NCI-H2029 treated with DMSO at 0.1 percent for 48 hours (cell line): ENCODE measurements at regions not wholly inside any gene's neighbourhood (a gene's known extent, or its start where the extent isn't known, plus 50 kb on each side); places are given as distances from the start of the nearest gene placed in this dataset.

ENCODE experiments used
- DNase-seq: peaks from one replicate; lab custom pipeline; 2025; lab: John Stamatoyannopoulos, UW

DNA sequence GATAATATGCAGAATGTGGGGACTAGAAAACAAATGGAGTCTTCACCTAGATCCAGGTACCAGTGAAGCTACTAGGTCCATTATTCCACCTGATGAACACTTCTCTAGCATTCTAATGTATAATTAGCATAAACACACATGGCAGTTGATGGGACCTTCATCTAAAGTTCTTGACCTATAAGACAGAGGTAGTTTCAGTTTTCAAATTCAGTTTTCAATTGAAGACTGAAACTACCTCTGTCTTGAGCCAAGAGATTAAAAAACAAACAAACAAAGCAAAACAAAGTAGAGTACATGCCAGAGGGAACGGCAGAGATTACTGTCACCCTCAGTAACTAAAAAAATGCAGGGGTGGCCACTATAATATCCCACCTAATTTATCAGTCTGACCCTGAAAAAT is 199.9 kb upstream of the NEIL3 start:
- DNase-seq: no peak

- DNase-seq: no peak
Measured at GRCh38 chr4:177116161-177116560, 193.5 kb upstream of the NEIL3 start.

DNA sequence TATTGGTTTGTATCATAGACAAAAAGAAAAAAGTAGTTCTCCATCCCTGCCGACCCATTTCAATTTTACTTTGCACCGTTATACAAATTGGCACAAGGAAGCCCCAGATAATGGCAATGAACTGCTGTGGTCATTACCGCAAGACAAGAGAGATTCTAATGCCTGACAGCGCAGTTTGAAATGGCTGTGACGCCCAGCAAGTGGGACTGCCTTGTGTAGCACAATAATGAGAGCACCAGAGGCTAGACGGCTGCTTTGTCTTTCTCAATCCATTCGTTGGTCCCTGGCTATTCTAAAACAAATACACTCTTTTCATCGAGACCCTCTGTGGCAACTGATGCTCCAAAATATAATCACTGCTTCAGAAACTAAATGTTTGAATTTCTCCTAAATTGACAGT is 192.4 kb upstream of the NEIL3 start:
- DNase-seq: no peak

GRCh38 chr4:177118596-177118995 is 191.1 kb upstream of the NEIL3 start:
- DNase-seq: no peak

DNA sequence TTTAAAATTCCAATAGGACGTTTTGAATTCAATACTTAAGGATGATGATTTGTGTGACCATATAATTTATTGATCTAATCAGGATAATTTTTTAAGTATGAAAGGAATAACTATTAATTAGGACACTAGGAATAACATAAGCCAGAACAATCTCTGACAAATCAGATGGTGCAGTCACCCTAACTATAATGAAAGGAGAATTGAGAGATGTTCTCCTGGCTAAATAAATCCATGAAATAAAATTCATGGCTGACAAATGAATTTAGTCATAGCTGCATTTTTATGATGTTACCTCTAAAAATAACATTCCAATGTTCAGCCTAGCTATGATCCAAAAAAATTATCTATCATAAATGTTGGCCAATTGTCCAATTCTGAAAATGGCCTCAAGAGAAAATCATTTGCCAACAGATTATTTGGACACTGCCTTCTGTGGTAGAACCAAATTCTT is 190.6 kb upstream of the NEIL3 start:
- DNase-seq: no peak

GRCh38 chr4:177119691-177120090 is 190.0 kb upstream of the NEIL3 start:
- no peak for DNase-seq

- DNase-seq: no peak
Measured at GRCh38 chr4:177123811-177124210, 185.9 kb upstream of the NEIL3 start.

- DNase-seq: no peak
Measured at GRCh38 chr4:177124349-177125064, 185.2 kb upstream of the NEIL3 start.

DNA sequence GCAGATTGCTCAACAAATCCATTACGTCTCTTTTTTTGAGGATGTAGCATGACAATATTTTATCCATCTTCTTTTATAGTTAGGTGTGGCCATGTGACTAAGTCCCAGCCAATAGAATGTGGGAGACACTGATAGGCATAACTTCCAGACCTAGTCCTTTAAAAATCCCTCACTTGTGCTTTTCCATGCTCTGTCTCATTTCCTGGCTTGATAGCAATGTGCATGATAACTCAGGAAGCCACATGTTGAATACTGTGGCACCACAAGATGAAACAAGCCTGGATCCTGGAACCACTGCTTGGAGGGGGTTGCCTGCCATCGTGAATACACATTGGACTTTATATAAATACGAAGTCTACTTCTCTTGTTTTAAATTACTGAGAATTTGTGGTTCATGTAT is 184.0 kb upstream of the NEIL3 start:
- DNase-seq: no peak

GRCh38 chr4:177127658-177128057 is 182.0 kb upstream of the NEIL3 start:
- no peak for DNase-seq

GRCh38 chr4:177128306-177128705 is 181.4 kb upstream of the NEIL3 start:
- no peak for DNase-seq

DNA sequence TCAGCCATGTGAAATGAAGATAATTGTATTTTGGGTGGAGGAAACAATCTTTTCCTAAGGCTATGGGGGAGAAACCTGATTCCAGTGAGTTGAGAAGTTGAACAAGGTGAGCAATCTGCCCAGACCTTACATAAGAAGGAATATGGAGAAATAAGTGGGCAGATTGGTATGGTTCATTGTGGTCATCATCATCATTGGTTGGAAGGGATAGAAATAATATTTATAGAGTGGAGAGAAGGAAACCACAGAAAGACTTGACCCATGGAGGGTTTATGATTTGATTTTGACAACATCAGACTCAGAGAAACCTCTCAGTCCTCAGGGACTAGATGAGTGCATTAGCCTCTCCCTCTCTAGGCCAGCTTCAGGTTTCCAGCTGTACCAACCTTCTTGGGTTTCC is 177.9 kb upstream of the NEIL3 start:
- DNase-seq: no peak

GRCh38 chr4:177147668-177148067 is 162.0 kb upstream of the NEIL3 start:
- no peak for DNase-seq

DNA sequence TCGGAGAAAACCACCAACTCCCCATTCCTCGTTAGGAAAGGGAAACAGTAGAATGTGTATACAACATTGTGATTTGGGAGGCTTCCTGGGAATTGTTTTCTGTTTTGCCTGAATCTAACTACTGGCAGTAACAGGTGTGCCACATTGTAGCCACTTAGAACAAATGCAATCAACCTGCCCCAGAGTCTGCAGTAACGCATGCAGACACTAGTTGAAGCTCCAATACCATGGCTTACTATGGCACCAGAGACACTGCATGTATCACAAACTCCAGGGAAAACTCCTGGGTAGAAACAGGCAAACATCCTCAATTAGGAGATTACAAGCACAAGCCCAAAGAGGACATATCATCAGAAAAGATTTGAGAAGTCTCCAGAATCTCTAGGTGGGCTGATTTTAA is 154.2 kb upstream of the NEIL3 start:
- DNase-seq: no peak

- no peak for DNase-seq
Measured at GRCh38 chr4:177159600-177159999, 150.1 kb upstream of the NEIL3 start.

DNA sequence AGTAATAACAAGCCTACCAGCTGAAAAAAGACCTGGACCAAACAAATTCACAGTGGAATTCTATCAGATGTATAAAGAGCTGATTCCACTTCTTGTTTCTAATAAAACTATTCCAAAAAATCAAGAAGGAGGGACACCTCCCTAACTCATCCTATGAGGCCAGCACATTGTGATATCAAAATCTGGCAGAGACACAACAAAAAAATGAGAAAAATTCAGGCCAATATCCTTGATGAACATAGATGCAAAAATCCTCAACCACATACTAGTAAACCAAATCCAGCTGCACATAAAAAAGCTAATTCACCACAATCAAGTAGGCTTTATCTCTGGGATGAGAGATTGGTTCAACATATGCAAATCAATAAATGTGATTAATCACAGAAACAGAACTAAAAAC is 147.9 kb upstream of the NEIL3 start:
- no peak for DNase-seq

- DNase-seq: no peak
Measured at GRCh38 chr4:177163532-177163931, 146.1 kb upstream of the NEIL3 start.

- no peak for DNase-seq
Measured at GRCh38 chr4:177171588-177171987, 138.1 kb upstream of the NEIL3 start.

GRCh38 chr4:177175473-177175872 is 134.2 kb upstream of the NEIL3 start:
- no peak for DNase-seq

- DNase-seq: no peak
Measured at GRCh38 chr4:177177541-177178081, 132.1 kb upstream of the NEIL3 start.

DNA sequence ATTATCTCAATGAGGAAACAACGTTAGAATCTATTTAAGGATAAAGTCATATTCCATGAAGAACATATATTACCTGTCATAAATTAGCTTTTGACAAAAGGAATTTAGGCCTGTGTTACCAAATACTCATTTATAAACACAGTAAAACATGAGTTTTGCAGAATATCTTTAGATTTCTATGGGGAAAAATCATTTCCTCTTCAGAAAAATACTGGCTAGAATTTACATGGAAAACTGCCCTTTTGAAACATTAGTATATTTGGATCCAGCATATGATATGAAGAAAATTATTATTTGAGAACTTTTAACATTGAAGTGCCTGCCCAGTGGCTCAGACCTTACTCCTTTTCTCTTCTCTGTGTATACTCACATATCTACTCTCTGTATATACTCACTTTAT is 131.4 kb upstream of the NEIL3 start:
- DNase-seq: no peak

DNA sequence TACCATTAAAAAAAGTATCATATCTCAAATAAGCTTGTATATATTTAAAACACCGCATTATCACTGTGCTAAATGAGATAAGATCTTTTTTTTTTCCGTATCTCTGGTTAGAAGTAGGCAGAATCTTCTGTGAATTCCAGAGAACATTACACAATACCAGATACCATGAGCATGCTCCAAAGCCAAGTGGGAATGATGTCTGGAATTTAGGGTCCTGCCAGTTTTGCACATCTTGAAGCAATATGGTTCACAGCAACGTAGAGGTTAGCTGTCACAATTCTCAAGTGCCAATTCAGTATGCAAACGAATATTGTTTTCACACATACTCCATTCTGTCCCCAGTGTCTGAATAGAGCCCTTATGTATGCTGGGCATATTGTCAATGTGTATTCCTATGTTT is 127.5 kb upstream of the NEIL3 start:
- no peak for DNase-seq

GRCh38 chr4:177182728-177183127 is 126.9 kb upstream of the NEIL3 start:
- DNase-seq: no peak

- no peak for DNase-seq
Measured at GRCh38 chr4:177185151-177185550, 124.5 kb upstream of the NEIL3 start.
